Liver (tissue), 3 donors: ENCODE measurements at regions not wholly inside any gene's neighbourhood (a gene's known extent, or its start where the extent isn't known, plus 50 kb on each side); places are given as distances from the start of the nearest gene placed in this dataset.

Experiments
- GABPA ChIP-seq, 2 donors: IDR thresholded peaks in 1 of 2; conservative IDR thresholded peaks in 1 of 2; 2 replicates each; pipeline ENCODE4 v1.6.1; 2016; ENCODE audit warnings: antibody characterized with exemption in 2 of 2, mild to moderate bottlenecking in 1 of 2, moderate library complexity in 1 of 2
- JUND ChIP-seq, 2 donors: IDR thresholded peaks; 2 replicates each; pipeline ENCODE4 v1.6.1; 2016; ENCODE audit warnings: antibody characterized with exemption in 2 of 2
- RAD21 ChIP-seq, 2 donors: IDR thresholded peaks; 2 replicates each; pipeline ENCODE4 v1.6.1; 2016; ENCODE audit warnings: antibody characterized with exemption in 2 of 2, mild to moderate bottlenecking in 2 of 2
- SP1 ChIP-seq: IDR thresholded peaks from 2 replicates; pipeline ENCODE4 v1.6.1; 2018; ENCODE audit warnings: antibody characterized with exemption, mild to moderate bottlenecking
- TF ChIP-seq, protein P1 (sequence below): fragments of 150-350 bp; IDR thresholded peaks from 2 replicates; pipeline ENCODE4 v1.5.1; 2017; ENCODE audit warnings: improper control_type of control experiment, low read depth, low read length; ENCODE audit not compliant: missing input control
- TF ChIP-seq, protein P2 (sequence below): IDR thresholded peaks from 2 replicates; pipeline ENCODE4 v1.6.1; 2016; ENCODE audit warnings: antibody characterized with exemption
- TF ChIP-seq, protein P3 (sequence below): IDR thresholded peaks from 2 replicates; pipeline ENCODE4 v1.6.1; 2016; ENCODE audit warnings: antibody characterized with exemption, mild to moderate bottlenecking
- donor health status: healthy.
- donor health status: healthy.

DNA sequence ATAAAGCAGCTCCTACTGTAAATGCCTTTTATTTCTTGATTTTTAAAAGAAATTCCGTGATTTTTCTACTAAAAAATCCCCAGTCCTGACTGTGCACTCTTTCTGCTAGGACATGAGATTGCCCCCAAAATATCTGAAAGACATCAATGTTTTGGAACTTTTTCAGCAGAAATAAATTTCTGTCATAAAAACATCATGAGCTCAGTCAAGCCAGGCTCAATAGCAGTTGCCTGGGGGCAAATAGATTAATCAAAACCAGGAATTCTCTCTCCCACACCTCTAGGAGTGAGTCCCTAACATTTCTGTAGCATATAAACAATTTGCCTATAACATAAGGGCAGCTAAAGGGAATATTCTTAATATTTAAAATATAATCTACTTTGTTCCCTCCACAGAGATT is 654.1 kb downstream of the PTPRC start:
- no peak for TF ChIP-seq JUND (IDR thresholded peaks at IDR 0.05)
- TF ChIP-seq, protein P1, sequence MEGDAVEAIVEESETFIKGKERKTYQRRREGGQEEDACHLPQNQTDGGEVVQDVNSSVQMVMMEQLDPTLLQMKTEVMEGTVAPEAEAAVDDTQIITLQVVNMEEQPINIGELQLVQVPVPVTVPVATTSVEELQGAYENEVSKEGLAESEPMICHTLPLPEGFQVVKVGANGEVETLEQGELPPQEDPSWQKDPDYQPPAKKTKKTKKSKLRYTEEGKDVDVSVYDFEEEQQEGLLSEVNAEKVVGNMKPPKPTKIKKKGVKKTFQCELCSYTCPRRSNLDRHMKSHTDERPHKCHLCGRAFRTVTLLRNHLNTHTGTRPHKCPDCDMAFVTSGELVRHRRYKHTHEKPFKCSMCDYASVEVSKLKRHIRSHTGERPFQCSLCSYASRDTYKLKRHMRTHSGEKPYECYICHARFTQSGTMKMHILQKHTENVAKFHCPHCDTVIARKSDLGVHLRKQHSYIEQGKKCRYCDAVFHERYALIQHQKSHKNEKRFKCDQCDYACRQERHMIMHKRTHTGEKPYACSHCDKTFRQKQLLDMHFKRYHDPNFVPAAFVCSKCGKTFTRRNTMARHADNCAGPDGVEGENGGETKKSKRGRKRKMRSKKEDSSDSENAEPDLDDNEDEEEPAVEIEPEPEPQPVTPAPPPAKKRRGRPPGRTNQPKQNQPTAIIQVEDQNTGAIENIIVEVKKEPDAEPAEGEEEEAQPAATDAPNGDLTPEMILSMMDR, result no peak
- TF ChIP-seq, protein P2, sequence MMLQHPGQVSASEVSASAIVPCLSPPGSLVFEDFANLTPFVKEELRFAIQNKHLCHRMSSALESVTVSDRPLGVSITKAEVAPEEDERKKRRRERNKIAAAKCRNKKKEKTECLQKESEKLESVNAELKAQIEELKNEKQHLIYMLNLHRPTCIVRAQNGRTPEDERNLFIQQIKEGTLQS, result no peak
- TF ChIP-seq, protein P3, sequence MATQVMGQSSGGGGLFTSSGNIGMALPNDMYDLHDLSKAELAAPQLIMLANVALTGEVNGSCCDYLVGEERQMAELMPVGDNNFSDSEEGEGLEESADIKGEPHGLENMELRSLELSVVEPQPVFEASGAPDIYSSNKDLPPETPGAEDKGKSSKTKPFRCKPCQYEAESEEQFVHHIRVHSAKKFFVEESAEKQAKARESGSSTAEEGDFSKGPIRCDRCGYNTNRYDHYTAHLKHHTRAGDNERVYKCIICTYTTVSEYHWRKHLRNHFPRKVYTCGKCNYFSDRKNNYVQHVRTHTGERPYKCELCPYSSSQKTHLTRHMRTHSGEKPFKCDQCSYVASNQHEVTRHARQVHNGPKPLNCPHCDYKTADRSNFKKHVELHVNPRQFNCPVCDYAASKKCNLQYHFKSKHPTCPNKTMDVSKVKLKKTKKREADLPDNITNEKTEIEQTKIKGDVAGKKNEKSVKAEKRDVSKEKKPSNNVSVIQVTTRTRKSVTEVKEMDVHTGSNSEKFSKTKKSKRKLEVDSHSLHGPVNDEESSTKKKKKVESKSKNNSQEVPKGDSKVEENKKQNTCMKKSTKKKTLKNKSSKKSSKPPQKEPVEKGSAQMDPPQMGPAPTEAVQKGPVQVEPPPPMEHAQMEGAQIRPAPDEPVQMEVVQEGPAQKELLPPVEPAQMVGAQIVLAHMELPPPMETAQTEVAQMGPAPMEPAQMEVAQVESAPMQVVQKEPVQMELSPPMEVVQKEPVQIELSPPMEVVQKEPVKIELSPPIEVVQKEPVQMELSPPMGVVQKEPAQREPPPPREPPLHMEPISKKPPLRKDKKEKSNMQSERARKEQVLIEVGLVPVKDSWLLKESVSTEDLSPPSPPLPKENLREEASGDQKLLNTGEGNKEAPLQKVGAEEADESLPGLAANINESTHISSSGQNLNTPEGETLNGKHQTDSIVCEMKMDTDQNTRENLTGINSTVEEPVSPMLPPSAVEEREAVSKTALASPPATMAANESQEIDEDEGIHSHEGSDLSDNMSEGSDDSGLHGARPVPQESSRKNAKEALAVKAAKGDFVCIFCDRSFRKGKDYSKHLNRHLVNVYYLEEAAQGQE, result no peak
- no peak for TF ChIP-seq RAD21 (IDR thresholded peaks at IDR 0.05)
- TF ChIP-seq GABPA (IDR thresholded peaks at IDR 0.05 in 1 of 2, conservative IDR thresholded peaks at IDR 0.05 in 1 of 2), result no peak
- no peak for TF ChIP-seq SP1
